ENCODE measurements at regions not wholly inside any gene's neighbourhood (a gene's known extent, or its start where the extent isn't known, plus 50 kb on each side); places are given as distances from the start of the nearest gene placed in this dataset.

DNA sequence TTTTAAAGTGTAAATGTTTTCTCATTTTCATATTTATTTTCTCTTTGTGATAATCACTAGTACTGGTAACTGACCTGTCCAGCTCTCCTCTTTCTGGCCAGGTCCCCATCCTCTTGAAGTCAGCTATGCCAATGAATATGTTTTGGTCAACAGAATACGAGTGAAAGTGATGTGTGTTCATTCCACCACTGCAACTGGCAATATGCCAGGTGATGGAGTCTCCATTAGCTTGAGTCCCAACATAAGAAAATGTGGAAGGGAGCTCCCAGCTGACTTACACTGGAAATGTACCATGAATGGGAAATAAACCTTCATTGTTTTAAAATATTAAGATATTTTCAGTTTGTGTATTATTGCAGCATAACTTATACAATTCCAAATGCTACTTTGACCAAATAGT lies 75.8 kb downstream of the CCDC34 start:
- no CpG with 5 or more reads among the region's 1 CpG for WGBS (ENCODE audit: insufficient coverage, insufficient read length)

DNA sequence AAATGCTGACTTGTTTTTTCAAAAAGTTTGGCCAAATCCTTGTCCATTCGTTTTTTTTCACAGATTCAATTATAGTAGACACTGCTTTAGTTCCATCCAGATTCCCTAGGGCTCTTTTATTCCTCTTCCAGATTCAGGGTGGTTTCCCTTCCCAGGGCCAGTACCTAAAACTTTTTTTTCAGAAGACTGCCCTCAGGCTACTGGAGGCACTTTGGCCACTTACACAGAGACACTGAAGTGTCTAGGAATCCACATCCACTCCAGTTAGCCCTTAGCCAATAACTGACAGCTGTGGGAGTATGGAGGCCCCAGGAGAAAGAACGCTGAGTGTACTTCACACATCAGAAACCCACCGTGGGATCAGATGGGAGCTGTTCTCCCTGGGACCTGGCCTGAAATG lies 77.3 kb downstream of the CCDC34 start:
- no peak overlapping the region for H3K4me3 ChIP-seq (ENCODE audit: low read length)
- H3K9me3 ChIP-seq (ENCODE audit: control insufficient read depth, insufficient read depth, low read length), result peaks cover 1% of the 10 kb centered on the region; the same call in 1 of the 2 replicates
- no peak for DNase-seq (ENCODE audit: low read depth, low spot score)
- peaks cover 1% of the 10 kb centered on the region; the same call in 1 of the 2 replicates for H3K27me3 ChIP-seq (ENCODE audit: control insufficient read depth, insufficient read depth, low read length)
- no CpG with 5 or more reads among the region's 3 CpGs for WGBS (ENCODE audit: insufficient coverage, insufficient read length)
- H3K4me1 ChIP-seq (ENCODE audit: control insufficient read depth, insufficient read depth, low read length), result no peaks in the 10 kb centered on the region
- no peaks in the 10 kb centered on the region for H3K36me3 ChIP-seq (ENCODE audit: control insufficient read depth, insufficient read depth, low read length)
- H3K27ac ChIP-seq (ENCODE audit: low read length), result no peak overlapping the region

More for the DNA sequence above, 75.8 kb downstream of the CCDC34 start:
- Histone ChIP-seq H3K4me1 (ENCODE audit: control insufficient read depth, insufficient read depth, low read length) (no peaks in the 10 kb centered on the region), H3K27ac (ENCODE audit: low read length) (no peak overlapping the region), H3K4me3 (ENCODE audit: low read length) (no peak overlapping the region), H3K9me3 (ENCODE audit: control insufficient read depth, insufficient read depth, low read length) (peaks cover 4% of the 10 kb centered on the region), H3K36me3 (ENCODE audit: control insufficient read depth, insufficient read depth, low read length) (no peaks in the 10 kb centered on the region), H3K27me3 (ENCODE audit: control insufficient read depth, insufficient read depth, low read length) (peaks cover 1% of the 10 kb centered on the region; the same call in 1 of the 2 replicates)
- no peak for DNase-seq (ENCODE audit: low read depth, low spot score)

- Histone ChIP-seq H3K27ac (ENCODE audit: low read length) (no peak overlapping the region), H3K9me3 (ENCODE audit: control insufficient read depth, insufficient read depth, low read length) (no peaks in the 10 kb centered on the region), H3K27me3 (ENCODE audit: control insufficient read depth, insufficient read depth, low read length) (peaks cover 1% of the 10 kb centered on the region; the same call in 1 of the 2 replicates), H3K4me3 (ENCODE audit: low read length) (no peak overlapping the region), H3K36me3 (ENCODE audit: control insufficient read depth, insufficient read depth, low read length) (no peaks in the 10 kb centered on the region), H3K4me1 (ENCODE audit: control insufficient read depth, insufficient read depth, low read length) (no peaks in the 10 kb centered on the region)
- WGBS (ENCODE audit: insufficient coverage, insufficient read length), result no CpG with 5 or more reads among the region's 3 CpGs
- DNase-seq (ENCODE audit: low read depth, low spot score), result no peak
Observed at GRCh38 chr11:27282806-27283205, 80.2 kb downstream of the CCDC34 start.

DNA sequence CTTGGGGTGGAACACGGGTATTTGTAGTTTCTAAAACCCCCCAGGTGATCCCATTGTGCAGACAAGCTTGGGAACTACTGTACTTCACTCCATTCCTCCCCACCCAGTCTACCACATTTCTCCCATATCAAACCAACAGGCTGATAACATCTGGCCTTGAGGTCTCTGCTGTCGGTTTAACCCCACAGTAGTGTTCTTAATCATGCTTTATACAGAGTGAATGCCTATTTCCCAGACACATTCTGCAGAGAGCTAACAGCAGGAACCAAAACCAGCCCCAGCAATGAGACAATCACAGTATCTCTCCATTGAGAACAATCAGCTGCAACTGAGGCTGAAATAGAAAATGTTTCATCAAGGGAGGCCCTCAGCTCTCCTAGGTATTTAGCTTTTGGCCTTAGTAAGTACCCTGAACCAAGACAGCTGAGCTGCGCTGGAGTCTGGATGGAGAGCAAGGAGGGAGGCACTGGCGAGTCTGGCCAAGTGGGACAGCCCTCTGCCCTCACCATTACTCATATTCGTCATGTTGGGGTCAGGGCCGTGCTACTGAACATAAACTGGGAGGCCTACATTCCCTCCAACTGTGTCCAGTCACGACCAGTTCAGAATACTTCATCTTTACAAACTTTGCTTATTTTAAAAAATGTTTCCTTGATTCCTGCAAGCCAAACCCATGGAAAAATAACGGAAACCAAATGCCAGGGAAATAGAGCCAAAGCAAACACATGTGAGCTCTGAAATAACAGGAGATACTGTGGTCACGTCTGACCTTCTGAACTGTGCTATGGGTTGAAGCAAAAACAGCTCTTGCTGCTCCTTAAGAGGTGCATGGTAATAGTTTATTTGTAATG lies 81.0 kb downstream of the CCDC34 start:
- Histone ChIP-seq H3K9me3 (ENCODE audit: control insufficient read depth, insufficient read depth, low read length) (no peaks in the 10 kb centered on the region), H3K4me3 (ENCODE audit: low read length) (no peak overlapping the region), H3K4me1 (ENCODE audit: control insufficient read depth, insufficient read depth, low read length) (no peaks in the 10 kb centered on the region), H3K36me3 (ENCODE audit: control insufficient read depth, insufficient read depth, low read length) (no peaks in the 10 kb centered on the region), H3K27me3 (ENCODE audit: control insufficient read depth, insufficient read depth, low read length) (peaks cover 1% of the 10 kb centered on the region; the same call in 1 of the 2 replicates), H3K27ac (ENCODE audit: low read length) (no peak overlapping the region)
- WGBS (ENCODE audit: insufficient coverage, insufficient read length), result no CpG with 5 or more reads among the region's 9 CpGs
- DNase-seq (ENCODE audit: low read depth, low spot score), result no peak

GRCh38 chr11:27281276-27281675 lies 81.7 kb downstream of the CCDC34 start:
- Histone ChIP-seq H3K36me3 (ENCODE audit: control insufficient read depth, insufficient read depth, low read length) (no peaks in the 10 kb centered on the region), H3K27ac (ENCODE audit: low read length) (no peak overlapping the region), H3K4me3 (ENCODE audit: low read length) (no peak overlapping the region), H3K4me1 (ENCODE audit: control insufficient read depth, insufficient read depth, low read length) (no peaks in the 10 kb centered on the region), H3K27me3 (ENCODE audit: control insufficient read depth, insufficient read depth, low read length) (peaks cover 1% of the 10 kb centered on the region; the same call in 1 of the 2 replicates), H3K9me3 (ENCODE audit: control insufficient read depth, insufficient read depth, low read length) (no peaks in the 10 kb centered on the region)
- WGBS (ENCODE audit: insufficient coverage, insufficient read length), result no CpG with 5 or more reads among the region's 2 CpGs
- no peak for DNase-seq (ENCODE audit: low read depth, low spot score)

DNA sequence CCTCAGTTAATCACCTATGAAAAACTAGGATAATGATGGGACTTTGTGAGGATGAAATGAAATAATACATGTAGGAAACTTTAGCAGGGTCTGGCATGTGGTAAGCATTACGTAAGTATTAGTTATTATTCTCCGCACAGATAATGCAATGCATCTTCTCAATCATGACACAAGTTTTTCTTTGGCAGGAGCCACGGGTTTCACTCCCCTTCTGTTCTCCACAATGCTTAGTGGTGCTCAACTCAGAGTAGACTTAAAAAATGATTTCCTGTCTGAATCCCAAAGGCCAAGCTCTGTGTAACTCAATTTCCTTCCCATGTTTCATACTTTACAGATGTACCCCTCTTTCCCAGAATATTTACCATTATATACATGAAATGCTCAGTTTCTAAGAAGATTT lies 82.9 kb downstream of the CCDC34 start:
- Histone ChIP-seq H3K4me1 (ENCODE audit: control insufficient read depth, insufficient read depth, low read length) (no peaks in the 10 kb centered on the region), H3K36me3 (ENCODE audit: control insufficient read depth, insufficient read depth, low read length) (no peaks in the 10 kb centered on the region), H3K4me3 (ENCODE audit: low read length) (no peak overlapping the region), H3K27me3 (ENCODE audit: control insufficient read depth, insufficient read depth, low read length) (no peaks in the 10 kb centered on the region), H3K27ac (ENCODE audit: low read length) (no peak overlapping the region), H3K9me3 (ENCODE audit: control insufficient read depth, insufficient read depth, low read length) (no peaks in the 10 kb centered on the region)
- DNase-seq (ENCODE audit: low read depth, low spot score), result no peak
- WGBS (ENCODE audit: insufficient coverage, insufficient read length), result no CpG with 5 or more reads among the region's 3 CpGs

- no peaks in the 10 kb centered on the region for H3K36me3 ChIP-seq (ENCODE audit: control insufficient read depth, insufficient read depth, low read length)
- H3K27me3 ChIP-seq (ENCODE audit: control insufficient read depth, insufficient read depth, low read length), result no peaks in the 10 kb centered on the region
- no peak overlapping the region for H3K27ac ChIP-seq (ENCODE audit: low read length)
- DNase-seq (ENCODE audit: low read depth, low spot score), result no peak
- no peaks in the 10 kb centered on the region for H3K9me3 ChIP-seq (ENCODE audit: control insufficient read depth, insufficient read depth, low read length)
- WGBS (ENCODE audit: insufficient coverage, insufficient read length), result no CpG with 5 or more reads among the region's 4 CpGs
- no peaks in the 10 kb centered on the region for H3K4me1 ChIP-seq (ENCODE audit: control insufficient read depth, insufficient read depth, low read length)
- H3K4me3 ChIP-seq (ENCODE audit: low read length), result no peak overlapping the region
Observed at GRCh38 chr11:27279460-27279859, 83.6 kb downstream of the CCDC34 start.

GRCh38 chr11:27277843-27278242 lies 85.2 kb downstream of the CCDC34 start:
- no peak for DNase-seq (ENCODE audit: low read depth, low spot score)
- no peaks in the 10 kb centered on the region for H3K36me3 ChIP-seq (ENCODE audit: control insufficient read depth, insufficient read depth, low read length)
- H3K27me3 ChIP-seq (ENCODE audit: control insufficient read depth, insufficient read depth, low read length), result no peaks in the 10 kb centered on the region
- H3K4me1 ChIP-seq (ENCODE audit: control insufficient read depth, insufficient read depth, low read length), result no peaks in the 10 kb centered on the region
- no peak overlapping the region for H3K4me3 ChIP-seq (ENCODE audit: low read length)
- WGBS (ENCODE audit: insufficient coverage, insufficient read length), result no CpG with 5 or more reads among the region's 1 CpG
- no peaks in the 10 kb centered on the region for H3K9me3 ChIP-seq (ENCODE audit: control insufficient read depth, insufficient read depth, low read length)
- no peak overlapping the region for H3K27ac ChIP-seq (ENCODE audit: low read length)

- no peaks in the 10 kb centered on the region for H3K9me3 ChIP-seq (ENCODE audit: control insufficient read depth, insufficient read depth, low read length)
- H3K27ac ChIP-seq (ENCODE audit: low read length), result no peak overlapping the region
- no peaks in the 10 kb centered on the region for H3K36me3 ChIP-seq (ENCODE audit: control insufficient read depth, insufficient read depth, low read length)
- H3K27me3 ChIP-seq (ENCODE audit: control insufficient read depth, insufficient read depth, low read length), result no peaks in the 10 kb centered on the region
- H3K4me3 ChIP-seq (ENCODE audit: low read length), result no peak overlapping the region
- no peak for DNase-seq (ENCODE audit: low read depth, low spot score)
- H3K4me1 ChIP-seq (ENCODE audit: control insufficient read depth, insufficient read depth, low read length), result no peaks in the 10 kb centered on the region
- WGBS (ENCODE audit: insufficient coverage, insufficient read length), result no CpG with 5 or more reads among the region's 1 CpG
Observed at GRCh38 chr11:27276141-27276540, 86.9 kb downstream of the CCDC34 start.

- Histone ChIP-seq H3K9me3 (ENCODE audit: control insufficient read depth, insufficient read depth, low read length) (no peaks in the 10 kb centered on the region), H3K27me3 (ENCODE audit: control insufficient read depth, insufficient read depth, low read length) (no peaks in the 10 kb centered on the region), H3K4me1 (ENCODE audit: control insufficient read depth, insufficient read depth, low read length) (no peaks in the 10 kb centered on the region), H3K27ac (ENCODE audit: low read length) (no peak overlapping the region), H3K4me3 (ENCODE audit: low read length) (no peak overlapping the region), H3K36me3 (ENCODE audit: control insufficient read depth, insufficient read depth, low read length) (no peaks in the 10 kb centered on the region)
- no peak for DNase-seq (ENCODE audit: low read depth, low spot score)
Observed at GRCh38 chr11:27274854-27275395, 88.1 kb downstream of the CCDC34 start.

DNA sequence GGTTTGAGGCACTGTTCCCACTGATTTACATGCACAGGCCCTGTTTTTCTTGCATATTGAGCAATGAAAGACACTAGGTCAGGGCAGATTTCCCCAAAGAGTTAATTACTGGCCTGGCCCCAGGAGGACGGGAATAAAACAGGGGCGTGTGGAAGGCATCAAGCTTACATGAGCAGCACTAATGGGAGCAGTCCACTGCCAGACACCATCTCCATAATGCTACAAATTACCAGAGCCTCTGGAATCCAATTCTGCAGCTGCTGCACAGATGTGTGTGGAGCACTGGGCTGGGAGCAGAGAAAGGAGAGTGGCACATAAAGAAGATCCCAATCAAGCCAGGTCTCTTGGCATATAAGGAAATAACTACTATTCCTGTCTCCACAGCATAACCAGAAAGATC lies 96.9 kb downstream of the CCDC34 start:
- WGBS (ENCODE audit: insufficient coverage, insufficient read length), result no CpG with 5 or more reads among the region's 2 CpGs
- H3K36me3 ChIP-seq (ENCODE audit: control insufficient read depth, insufficient read depth, low read length), result no peaks in the 10 kb centered on the region

More for the DNA sequence above, 96.9 kb downstream of the CCDC34 start:
- no peak for DNase-seq (ENCODE audit: low read depth, low spot score)
- Histone ChIP-seq H3K9me3 (ENCODE audit: control insufficient read depth, insufficient read depth, low read length) (no peaks in the 10 kb centered on the region), H3K4me3 (ENCODE audit: low read length) (no peak overlapping the region), H3K27ac (ENCODE audit: low read length) (no peak overlapping the region), H3K4me1 (ENCODE audit: control insufficient read depth, insufficient read depth, low read length) (no peaks in the 10 kb centered on the region), H3K27me3 (ENCODE audit: control insufficient read depth, insufficient read depth, low read length) (no peaks in the 10 kb centered on the region)

All from iPS DF 6.9 (cell line).